SK-N-SH (cell line): ENCODE measurements at regions not wholly inside any gene's neighbourhood (a gene's known extent, or its start where the extent isn't known, plus 50 kb on each side); places are given as distances from the start of the nearest gene placed in this dataset.

Source experiments
- CTCF ChIA-PET: fragments of 300-600, 350-600 bp; formaldehyde crosslinking; extraction: SDS; loops from one replicate; lab custom pipeline; 2021; lab: Yijun Ruan, JAX
- POLR2A ChIA-PET: fragments of 350-600 bp; sonication (Branson Sonifier 250); formaldehyde crosslinking; extraction: SDS; loops from one replicate; lab custom pipeline; 2020; ENCODE audit warnings: antibody characterized with exemption, inconsistent platforms; lab: Yijun Ruan, JAX
- DNase-seq: peaks from one replicate; pipeline ENCODE4 v3.0.0; 2012
- H2AFZ ChIP-seq: fragments of 200-600 bp; sonication (generic); 2 replicates; pipeline ENCODE4 v1.8.1; 2016; ENCODE audit warnings: antibody characterized with exemption, mild to moderate bottlenecking, low read depth
- H3F3A ChIP-seq: fragments of 200-600 bp; sonication (generic); replicated peaks from 2 replicates; pipeline ENCODE3; 2016; ENCODE audit warnings: antibody characterized with exemption, mild to moderate bottlenecking; ENCODE audit not compliant: insufficient read depth
- H3K27ac ChIP-seq, 2 experiments: fragments of 200-500 bp in 1 of 2; fragments of 200-600 bp in 1 of 2; sonication (Bioruptor generic) in 1 of 2; sonication (generic), shearing (Covaris generic) in 1 of 2; 2 replicates each; pipeline versions ENCODE4 v1.5.1 to v1.6.1; 2014 to 2016; ENCODE audit warnings: low read depth in 2 of 2, inconsistent platforms in 1 of 2, low read length in 1 of 2, mild to moderate bottlenecking in 1 of 2, mixed read lengths in 1 of 2
- H3K27me3 ChIP-seq: fragments of 200-600 bp; sonication (generic), shearing (Covaris generic); 2 replicates; pipeline ENCODE4 v1.6.1; 2016; ENCODE audit warnings: mixed run types; ENCODE audit not compliant: insufficient read depth
- H3K36me3 ChIP-seq, 2 experiments: fragments of 200-500 bp in 1 of 2; fragments of 200-600 bp in 1 of 2; sonication (Bioruptor generic) in 1 of 2; sonication (generic) in 1 of 2; replicated peaks in 1 of 2; 2 replicates each; pipeline versions ENCODE3 to v1.5.1; 2014 to 2016; ENCODE audit warnings: low read length in 1 of 2, mild to moderate bottlenecking in 1 of 2; ENCODE audit not compliant: insufficient read depth in 2 of 2, control insufficient read depth in 1 of 2
- H3K4me1 ChIP-seq, 2 experiments: fragments of 200-500 bp in 1 of 2; fragments of 200-600 bp in 1 of 2; sonication (Bioruptor generic) in 1 of 2; sonication (generic), shearing (Covaris generic) in 1 of 2; 2 replicates each; pipeline versions ENCODE4 v1.5.1 to v1.6.1; 2014 to 2016; ENCODE audit warnings: low read depth in 1 of 2, low read length in 1 of 2, mixed run types in 1 of 2; ENCODE audit not compliant: insufficient read depth in 2 of 2, control insufficient read depth in 1 of 2
- H3K4me2 ChIP-seq: fragments of 200-600 bp; sonication (generic), shearing (Covaris generic); 2 replicates; pipeline ENCODE4 v1.6.1; 2017; ENCODE audit warnings: mixed run types
- H3K4me3 ChIP-seq, 2 experiments: fragments of 200-500 bp in 1 of 2; fragments of 200-600 bp in 1 of 2; sonication (Bioruptor generic) in 1 of 2; sonication (generic), shearing (Covaris generic) in 1 of 2; 2 replicates each; pipeline versions ENCODE4 v1.5.1 to v1.8.1; 2014 to 2016; ENCODE audit warnings: low read depth in 2 of 2, inconsistent platforms in 1 of 2, low read length in 1 of 2, mild to moderate bottlenecking in 1 of 2, mixed read lengths in 1 of 2, moderate library complexity in 1 of 2
- H3K79me2 ChIP-seq: fragments of 200-600 bp; sonication (generic); 2 replicates; pipeline ENCODE4 v1.8.1; 2017; ENCODE audit warnings: mild to moderate bottlenecking; ENCODE audit not compliant: insufficient read depth
- H3K9ac ChIP-seq: fragments of 200-600 bp; sonication (generic); 2 replicates; pipeline ENCODE4 v1.6.1; 2017; ENCODE audit warnings: mixed run types
- H3K9me2 ChIP-seq: fragments of 200-600 bp; sonication (generic); 2 replicates; pipeline ENCODE4 v1.6.1; 2017; ENCODE audit warnings: mixed run types
- H3K9me3 ChIP-seq: fragments of 200-600 bp; sonication (generic); 2 replicates; pipeline ENCODE4 v1.6.1; 2017; ENCODE audit warnings: mixed run types, mild to moderate bottlenecking, moderate library complexity
- H4K20me1 ChIP-seq: fragments of 200-600 bp; sonication (generic); 2 replicates; pipeline ENCODE4 v1.6.1; 2017; ENCODE audit warnings: mild to moderate bottlenecking, mixed run types; ENCODE audit not compliant: insufficient read depth
- FOSL2 ChIP-seq: IDR thresholded peaks from 2 replicates; pipeline ENCODE4 v1.4.0; 2012; ENCODE audit warnings: low read depth, mild to moderate bottlenecking, moderate library complexity, borderline replicate concordance
- JUND ChIP-seq: IDR thresholded peaks from 2 replicates; pipeline ENCODE4 v1.4.0; 2012
- MXI1 ChIP-seq: IDR thresholded peaks from 2 replicates; pipeline ENCODE4 v1.6.1; 2012; ENCODE audit warnings: mild to moderate bottlenecking, low read depth, low read length, improper control_type of control experiment
- TCF12 ChIP-seq: IDR thresholded peaks from 2 replicates; pipeline ENCODE4 v1.4.0; 2012
- ZBTB33 ChIP-seq: IDR thresholded peaks from 2 replicates; pipeline ENCODE4 v1.4.0; 2012; ENCODE audit warnings: low read depth, borderline replicate concordance
- WGBS: methylation state at CpG from one replicate; pipeline ENCODE4 v1.1.6; 2017; ENCODE audit warnings: low lambda C conversion rate; 5-methylcytosine and 5-hydroxymethylcytosine counted together
- TF ChIP-seq, protein P1 (sequence below): IDR thresholded peaks from 2 replicates; pipeline ENCODE4 v1.6.1; 2012; ENCODE audit warnings: mild to moderate bottlenecking, low read depth, low read length, moderate library complexity

- 21% methylated on average over 1 of the region's 1 CpG for WGBS
- 0 out of 2 replicates have a peak, but pooled peaks cover 2% of the 10 kb centered on the region for H3K9me3 ChIP-seq
- TF ChIP-seq ZBTB33 (no peak), JUND (no peak), TCF12 (no peak), MXI1 (no peak)
- TF ChIP-seq, protein P1, sequence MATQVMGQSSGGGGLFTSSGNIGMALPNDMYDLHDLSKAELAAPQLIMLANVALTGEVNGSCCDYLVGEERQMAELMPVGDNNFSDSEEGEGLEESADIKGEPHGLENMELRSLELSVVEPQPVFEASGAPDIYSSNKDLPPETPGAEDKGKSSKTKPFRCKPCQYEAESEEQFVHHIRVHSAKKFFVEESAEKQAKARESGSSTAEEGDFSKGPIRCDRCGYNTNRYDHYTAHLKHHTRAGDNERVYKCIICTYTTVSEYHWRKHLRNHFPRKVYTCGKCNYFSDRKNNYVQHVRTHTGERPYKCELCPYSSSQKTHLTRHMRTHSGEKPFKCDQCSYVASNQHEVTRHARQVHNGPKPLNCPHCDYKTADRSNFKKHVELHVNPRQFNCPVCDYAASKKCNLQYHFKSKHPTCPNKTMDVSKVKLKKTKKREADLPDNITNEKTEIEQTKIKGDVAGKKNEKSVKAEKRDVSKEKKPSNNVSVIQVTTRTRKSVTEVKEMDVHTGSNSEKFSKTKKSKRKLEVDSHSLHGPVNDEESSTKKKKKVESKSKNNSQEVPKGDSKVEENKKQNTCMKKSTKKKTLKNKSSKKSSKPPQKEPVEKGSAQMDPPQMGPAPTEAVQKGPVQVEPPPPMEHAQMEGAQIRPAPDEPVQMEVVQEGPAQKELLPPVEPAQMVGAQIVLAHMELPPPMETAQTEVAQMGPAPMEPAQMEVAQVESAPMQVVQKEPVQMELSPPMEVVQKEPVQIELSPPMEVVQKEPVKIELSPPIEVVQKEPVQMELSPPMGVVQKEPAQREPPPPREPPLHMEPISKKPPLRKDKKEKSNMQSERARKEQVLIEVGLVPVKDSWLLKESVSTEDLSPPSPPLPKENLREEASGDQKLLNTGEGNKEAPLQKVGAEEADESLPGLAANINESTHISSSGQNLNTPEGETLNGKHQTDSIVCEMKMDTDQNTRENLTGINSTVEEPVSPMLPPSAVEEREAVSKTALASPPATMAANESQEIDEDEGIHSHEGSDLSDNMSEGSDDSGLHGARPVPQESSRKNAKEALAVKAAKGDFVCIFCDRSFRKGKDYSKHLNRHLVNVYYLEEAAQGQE: no peak
- TF ChIP-seq, all 33 proteins: peak for 0
- Histone ChIP-seq H3K9ac (no peak overlapping the region), H3K27ac (no peak overlapping the region), H3K4me3 (no peak overlapping the region), H3F3A (no peaks in the 10 kb centered on the region), H3K27me3 (no peaks in the 10 kb centered on the region), H3K36me3 (no peaks in the 10 kb centered on the region), H3K9me2 (no peaks in the 10 kb centered on the region; the same call in none of the 2 replicates), H3K4me1 (no peaks in the 10 kb centered on the region), H4K20me1 (no peaks in the 10 kb centered on the region), H3K79me2 (no peaks in the 10 kb centered on the region), H2AFZ (no peak overlapping the region), H3K4me2 (no peak overlapping the region)
- no peak for DNase-seq
- POLR2A ChIA-PET: no interaction called here
- CTCF ChIA-PET: no interaction called here
These were observed 107.4 kb upstream of the CES5A start for GRCh38 chr16:55982597-55982996.

GRCh38 chr16:55981557-55981956, 106.4 kb upstream of the CES5A start:
- Histone ChIP-seq H3K79me2 (no peaks in the 10 kb centered on the region), H3K9me3 (0 out of 2 replicates have a peak, but pooled peaks cover 2% of the 10 kb centered on the region), H3K27ac (no peak overlapping the region), H2AFZ (no peak overlapping the region), H3K4me1 (no peaks in the 10 kb centered on the region), H3K36me3 (no peaks in the 10 kb centered on the region), H3K9me2 (no peaks in the 10 kb centered on the region; the same call in none of the 2 replicates), H3K9ac (no peak overlapping the region), H3K4me3 (no peak overlapping the region), H3K4me2 (no peak overlapping the region), H4K20me1 (no peaks in the 10 kb centered on the region), H3K27me3 (no peaks in the 10 kb centered on the region), H3F3A (no peaks in the 10 kb centered on the region)
- DNase-seq: no peak
- WGBS: 3% methylated on average over 2 of the region's 2 CpGs
- ChIA-PET POLR2A (no interaction called here), CTCF (no interaction called here)
- TF ChIP-seq FOSL2: no peak
